Stimulated activated CD4-positive, alpha-beta T cell treated with anti-CD3 and anti-CD28 coated beads, Interleukin-1b, Interleukin-23, amount 100 ng/mL, for 24 hours (primary cell): ENCODE measurements at regions not wholly inside any gene's neighbourhood (a gene's known extent, or its start where the extent isn't known, plus 50 kb on each side); places are given as distances from the start of the nearest gene placed in this dataset.

Experiments
- DNase-seq, 4 experiments: peaks; one replicate each; pipeline ENCODE4 v3.0.0-alpha.2; 2020; ENCODE audit warnings: low read depth in 4 of 4, low spot score in 1 of 4

DNA sequence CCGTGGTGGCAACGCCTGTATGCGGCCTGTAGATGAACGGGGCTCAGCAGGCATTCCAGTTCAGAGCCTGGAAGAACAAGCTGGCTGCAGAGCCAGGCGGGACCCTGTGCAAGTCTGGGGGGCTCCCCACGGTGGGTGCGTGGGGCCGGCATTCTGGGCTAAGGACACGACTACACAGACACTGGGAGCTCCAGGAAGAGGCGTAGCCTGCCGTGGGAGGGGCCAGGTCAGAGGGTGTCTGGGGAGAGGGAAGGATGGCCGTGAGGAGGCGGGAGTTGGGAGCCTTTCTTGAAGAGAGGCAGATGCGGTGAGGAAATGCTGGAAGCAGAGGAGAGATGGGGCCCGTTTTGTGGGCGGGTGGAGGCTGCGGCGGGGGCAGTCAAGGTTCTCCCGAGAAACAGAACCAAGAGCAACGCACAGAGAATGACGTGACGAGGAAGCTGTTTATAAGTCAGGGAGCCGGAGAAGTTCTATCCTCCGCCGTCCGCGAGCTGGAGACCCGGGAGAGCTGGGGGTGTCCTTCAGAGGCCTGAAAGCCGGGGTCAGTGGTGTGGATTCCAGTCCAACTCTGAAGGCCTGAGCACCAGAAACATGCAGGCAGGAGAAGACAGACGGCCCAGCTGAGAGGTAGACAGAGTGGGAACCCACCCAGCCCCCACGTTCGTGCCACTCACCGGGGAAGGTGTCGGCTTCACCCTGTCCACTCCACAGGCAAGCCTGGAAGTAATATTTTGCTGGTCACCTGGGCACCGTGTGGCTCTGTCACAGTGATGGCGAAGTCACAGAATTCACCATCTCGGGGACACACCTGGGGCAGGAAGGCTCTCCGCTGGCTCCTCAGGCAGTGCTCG is 529.6 kb downstream of the BRD1 start:
- no peak for DNase-seq

DNA sequence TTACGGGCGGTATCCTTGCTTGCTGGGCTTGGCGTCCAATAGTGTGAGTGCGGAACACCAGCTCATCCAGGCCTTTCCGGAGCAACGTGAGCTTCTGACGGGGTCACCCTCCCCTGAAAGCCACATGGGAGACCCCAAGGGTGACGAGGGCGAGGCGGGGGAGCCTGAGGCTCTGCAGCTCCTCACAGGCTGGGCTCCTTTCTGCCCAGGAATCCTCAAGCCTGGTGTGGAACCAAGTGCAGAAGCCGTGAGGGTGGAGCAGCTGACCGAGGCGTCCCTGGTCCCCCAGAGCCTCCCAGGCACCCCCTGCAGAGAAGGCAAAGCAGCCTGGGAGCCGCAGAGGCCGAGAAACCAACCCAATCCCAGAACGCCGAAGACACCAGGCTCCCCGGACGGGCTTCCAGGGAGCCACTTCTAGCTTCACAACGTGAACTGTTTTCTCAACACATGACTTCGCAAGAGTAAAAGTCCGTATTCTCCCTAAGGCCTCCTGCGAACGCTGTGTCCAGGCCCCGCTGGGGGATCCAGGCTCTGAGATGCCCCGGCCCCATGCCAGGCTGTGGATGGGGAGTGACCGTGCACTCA is 530.3 kb downstream of the BRD1 start:
- no peak for DNase-seq

DNA sequence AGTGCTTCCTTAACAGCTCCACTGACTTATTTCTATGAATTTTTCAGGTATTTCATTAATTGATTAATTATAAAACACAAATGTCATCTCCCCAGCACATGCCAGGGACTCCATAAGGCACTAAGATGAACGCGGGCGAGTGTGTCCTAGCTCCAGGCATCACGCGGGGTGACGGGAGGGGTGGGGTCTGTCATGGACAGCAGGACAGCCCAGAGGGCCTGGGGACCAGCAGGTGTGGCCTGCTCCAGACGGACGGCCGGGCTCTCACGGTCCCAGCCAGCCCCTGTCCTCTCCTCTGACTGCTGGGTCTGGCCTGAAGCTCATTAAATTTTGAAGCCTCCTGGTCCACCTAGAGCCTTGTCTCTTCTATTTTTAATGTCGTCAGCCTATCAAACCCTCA is 531.1 kb downstream of the BRD1 start:
- DNase-seq, result no peak

DNA sequence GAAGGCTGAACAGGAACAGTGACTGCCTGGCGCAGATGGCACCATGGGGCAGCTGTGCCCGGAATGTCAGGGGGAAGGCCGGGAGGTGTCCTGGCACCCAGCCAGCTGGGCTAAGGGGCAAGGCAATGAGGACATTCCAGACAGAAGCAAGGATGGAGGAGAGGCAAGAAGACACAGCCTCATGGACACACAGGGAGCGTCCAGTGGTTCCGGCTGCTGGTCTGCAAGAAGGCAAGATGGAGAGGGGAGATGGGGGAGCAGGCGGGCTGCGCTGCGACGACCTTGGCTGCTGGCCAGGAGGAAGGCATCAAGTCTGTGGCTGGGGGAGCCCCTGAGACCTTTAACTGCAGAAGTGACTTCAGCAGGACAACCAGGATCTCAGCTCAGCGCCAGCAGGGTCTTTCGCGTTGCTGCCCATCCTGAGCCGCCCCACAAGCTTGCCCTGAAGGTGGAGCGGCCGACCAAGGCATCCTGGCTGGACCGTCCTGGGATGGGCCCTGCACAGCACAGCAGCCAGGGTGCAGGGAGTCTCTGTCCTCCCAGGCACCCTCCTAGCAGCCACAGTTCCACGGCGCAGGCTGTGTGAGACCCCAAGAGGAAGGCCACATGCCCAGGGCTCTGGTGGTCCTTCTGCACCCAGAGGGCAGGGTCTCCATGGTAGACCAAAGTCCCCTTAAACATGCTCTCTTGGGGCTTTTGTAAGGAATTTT is 531.7 kb downstream of the BRD1 start:
- no peak for DNase-seq

DNA sequence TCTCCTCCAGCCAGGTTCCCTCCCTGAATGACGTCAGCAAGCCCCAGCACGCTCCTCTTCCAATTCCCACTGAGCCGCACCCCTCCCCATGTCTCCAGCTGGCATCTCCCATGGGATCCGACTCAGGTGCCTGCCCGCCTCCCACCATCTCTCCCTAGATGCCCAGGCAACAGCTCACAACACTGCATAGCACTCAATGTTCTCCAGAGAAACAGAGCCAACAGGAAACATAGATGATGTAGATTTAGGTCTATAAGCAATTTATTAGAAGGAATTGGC is 532.3 kb downstream of the BRD1 start:
- no peak for DNase-seq

DNA sequence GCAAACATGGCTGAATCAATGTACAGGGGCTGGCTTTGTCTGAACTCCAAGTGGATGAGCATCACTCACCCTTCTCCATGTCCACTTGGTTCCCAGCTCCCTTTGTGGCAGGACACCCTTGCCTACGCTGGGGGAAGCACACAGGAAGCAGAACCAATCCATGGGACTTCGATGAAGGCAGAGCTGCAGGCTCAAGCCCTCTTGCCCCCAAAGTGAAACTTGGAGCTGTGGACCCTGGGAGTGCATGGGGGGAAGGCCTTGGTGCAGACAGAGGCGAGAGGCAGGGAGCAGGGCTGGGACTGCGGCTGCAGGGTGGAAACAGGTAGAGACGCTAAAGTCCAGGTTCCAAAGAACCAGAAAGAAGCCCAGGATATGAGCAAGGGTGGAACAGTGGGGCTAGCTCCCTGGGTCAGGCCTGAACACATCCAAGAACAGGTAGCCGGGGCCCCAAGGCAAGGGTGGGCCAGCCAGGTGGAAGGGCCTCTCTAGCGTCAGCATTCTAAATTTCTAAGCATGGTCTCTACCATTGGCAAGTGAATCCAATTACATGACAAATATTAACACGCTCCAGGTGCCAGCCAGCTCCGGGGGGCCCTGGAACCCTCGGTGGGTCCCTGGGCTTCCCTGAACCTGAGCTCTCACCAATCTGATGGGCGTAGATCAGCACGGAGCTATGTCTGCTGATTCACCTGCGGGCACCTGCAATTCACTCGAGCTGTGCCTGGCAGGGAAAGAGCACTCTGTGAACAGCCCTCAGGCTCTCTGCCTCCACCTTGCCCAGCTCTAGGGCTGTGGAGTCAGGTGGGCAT is 532.8 kb downstream of the BRD1 start:
- DNase-seq, result no peak

DNA sequence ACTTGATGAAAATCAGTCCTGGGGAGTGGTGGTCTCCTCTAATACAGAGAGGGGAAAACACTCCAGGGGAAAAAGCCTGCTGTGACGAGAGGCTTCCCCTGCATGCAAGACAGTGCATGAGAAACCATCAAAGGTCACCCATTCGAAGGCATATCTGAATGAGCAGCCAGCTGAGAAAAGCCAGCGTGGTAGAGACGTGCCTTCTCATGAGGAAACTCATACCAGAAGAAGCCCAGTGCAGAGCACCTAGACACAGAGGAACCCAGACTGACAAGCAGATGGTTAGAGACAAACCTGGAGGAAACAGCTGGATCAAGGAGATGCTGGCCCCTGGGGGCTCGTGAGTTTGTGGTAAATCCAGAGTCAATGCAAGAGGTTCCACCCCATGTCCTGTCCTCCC is 534.8 kb downstream of the BRD1 start:
- no peak for DNase-seq

DNA sequence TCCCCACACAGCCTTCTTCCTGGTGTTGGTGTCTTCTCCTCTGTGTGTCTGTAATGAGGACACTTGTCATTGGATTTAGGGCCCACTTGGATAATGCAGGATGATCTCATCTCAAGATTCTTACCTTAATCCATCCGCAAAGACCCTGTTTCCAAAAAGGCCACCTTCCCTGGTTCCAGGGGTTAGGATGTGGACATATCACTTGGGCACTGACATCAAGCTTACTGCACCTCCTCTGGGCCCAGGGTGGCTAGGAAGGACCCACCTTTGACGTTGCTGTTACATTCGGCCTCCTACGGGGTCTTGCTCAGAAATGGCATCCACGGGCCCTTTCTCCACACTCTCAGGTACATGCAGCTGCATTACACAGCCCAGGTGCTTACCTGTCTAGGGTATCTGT is 535.9 kb downstream of the BRD1 start:
- DNase-seq, result no peak

DNA sequence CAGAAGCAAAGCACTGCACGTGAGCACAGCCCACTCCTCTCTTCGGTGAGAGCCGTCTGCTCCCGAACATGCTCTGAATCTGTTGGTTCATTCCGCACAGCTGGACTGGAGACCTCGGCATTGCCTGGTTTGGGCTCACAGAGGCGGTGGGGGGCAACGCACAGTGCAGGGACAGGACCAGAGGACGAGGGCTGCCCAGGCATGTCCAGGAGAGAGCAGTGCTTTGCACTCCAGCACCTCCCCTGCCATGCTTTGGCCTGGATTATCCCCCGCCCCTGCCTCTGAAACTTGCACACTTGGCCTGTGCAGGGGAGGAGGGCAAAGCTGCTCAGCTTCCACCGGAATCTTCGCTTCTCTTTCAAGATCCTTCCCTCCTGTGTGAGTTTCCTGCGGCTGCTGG is 536.5 kb downstream of the BRD1 start:
- DNase-seq, result no peak

DNA sequence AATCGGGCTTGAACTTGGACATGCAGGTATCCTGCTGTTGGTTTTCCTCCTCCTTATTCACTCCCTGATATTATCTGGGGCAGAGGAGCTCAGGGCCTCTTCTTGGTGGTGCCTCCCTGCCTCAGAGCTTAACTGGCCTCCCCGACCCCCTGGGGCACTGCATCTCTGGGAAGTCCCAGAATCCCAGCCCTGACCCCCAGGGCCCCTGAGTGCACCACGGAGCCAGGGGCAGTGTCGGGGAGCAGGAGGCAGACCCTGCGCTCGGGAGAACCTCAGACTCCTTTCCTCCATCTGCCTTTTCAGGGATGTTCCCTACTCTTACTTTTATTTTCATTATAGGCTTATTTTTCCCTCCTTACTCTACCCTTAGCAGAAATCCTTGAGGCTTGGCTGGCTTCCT is 537.0 kb downstream of the BRD1 start:
- no peak for DNase-seq

DNA sequence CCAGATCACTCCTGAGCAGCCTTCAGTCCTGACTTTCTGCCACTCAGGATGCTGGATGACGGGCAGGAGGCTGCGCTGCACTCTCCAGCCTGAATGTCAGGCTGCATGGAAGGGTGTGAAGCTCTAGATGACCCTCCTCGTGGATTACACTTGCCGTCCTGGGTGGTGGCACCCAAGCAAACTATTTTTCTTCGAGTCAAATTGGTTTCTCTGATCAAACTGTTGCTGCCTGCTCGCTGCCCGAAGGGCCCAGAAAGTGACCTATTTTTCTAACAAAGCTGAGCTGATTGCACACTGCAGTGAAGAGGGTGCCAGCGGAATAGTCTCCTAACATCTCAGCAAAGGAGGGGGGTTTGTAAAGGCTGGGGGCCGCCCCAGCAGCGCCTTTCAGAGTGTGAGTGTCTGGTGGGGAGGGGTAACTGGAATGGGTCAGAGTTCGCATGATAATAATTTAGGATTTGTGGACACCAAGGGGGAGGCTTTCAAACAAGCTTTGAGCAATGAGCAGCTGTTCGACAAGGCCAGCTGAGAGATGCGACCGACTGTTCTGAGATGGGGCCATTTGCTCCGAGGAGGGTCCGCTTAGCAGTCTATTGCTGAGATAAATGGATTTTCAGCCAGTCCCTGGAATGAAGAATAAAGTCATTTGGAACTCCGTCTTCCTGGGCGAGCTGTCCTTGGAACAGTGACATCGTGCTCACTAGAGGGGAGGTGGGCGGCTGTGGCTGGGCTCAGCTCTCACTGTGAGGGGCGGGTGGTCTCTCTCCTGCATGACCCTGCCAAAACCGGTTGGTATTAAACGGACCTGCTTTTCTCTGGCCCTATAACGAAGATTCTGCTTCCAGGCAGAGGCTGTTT is 537.6 kb downstream of the BRD1 start:
- DNase-seq, result no peak

DNA sequence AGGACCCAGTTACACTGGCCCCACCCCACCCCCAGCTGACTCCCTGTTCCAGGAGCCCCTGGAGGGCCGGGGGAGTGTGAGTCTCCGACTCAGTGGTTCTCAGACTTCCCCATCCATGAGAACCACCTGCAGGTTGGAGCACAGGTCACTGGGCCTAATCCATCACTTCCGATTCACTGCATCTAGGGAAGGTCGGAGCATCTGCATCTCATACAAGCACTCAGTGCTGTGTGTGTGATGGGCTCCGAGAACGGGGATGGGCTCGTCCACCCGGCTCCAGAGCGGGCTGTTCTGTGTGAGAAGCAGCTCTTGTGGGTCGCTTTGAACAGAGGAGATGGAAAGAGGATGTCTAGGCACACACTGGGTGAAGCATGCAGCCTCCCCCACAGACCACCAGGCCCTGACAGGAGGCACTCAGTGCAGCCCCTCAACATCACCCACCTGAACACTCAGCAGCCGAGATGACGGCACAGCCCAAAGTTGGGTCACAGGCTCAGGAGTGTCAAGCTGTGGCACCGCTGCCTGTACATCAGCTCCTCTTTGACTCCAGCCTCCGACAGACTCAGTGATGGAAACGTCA is 541.4 kb downstream of the BRD1 start:
- no peak for DNase-seq

DNA sequence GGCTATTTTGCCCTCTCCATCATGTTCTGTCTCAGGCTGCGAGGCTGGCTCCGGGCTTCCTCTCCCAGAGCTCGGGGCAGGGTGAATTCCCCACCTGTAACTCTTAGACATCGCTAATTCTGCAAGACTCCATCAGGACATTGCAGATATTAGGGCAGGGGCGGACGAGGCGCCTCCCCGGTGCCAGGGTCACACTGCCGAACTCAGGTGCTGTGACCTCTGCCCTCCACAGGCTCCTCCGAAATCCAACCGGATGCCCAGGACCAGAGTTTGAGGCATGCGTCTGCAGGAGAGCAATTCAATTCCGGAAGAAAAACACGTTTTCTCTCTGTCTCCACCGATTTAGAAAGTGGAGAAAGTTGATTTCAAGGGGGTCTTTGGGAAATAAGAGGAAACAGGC is 542.7 kb downstream of the BRD1 start:
- no peak for DNase-seq

DNA sequence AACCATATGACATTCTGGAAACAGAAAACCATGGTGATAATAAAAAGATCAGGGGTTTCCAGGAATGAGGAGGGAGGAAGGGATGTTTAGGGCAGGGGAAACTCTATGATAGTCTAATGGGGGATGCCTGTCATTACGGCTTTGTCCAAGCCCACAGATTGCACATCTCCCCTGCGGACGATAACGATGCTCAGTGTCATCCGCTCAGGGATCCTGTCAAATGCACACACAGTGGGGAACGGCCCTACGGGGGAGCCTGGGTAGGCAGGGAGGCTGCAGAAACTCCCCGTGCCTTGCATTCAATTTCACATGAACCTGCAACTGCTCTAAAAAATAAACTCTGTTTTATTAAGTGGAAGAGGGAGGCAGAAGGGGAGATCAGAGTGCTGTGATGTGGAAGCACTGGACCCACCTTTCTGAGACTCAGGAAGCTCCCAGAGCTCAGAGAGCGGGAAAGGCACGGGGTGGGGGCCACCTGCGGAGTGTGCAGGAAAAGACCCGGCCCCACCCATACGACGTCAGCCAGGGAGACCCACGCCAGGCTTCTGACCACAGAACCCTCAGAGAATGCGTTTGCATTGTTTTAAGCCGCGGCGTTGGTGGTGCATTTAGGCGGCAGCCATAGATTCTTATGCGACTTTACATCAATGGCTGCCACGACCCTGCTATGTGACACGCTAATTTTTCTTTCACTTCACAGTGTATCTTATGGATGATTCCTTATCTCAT is 543.5 kb downstream of the BRD1 start:
- no peak for DNase-seq

DNA sequence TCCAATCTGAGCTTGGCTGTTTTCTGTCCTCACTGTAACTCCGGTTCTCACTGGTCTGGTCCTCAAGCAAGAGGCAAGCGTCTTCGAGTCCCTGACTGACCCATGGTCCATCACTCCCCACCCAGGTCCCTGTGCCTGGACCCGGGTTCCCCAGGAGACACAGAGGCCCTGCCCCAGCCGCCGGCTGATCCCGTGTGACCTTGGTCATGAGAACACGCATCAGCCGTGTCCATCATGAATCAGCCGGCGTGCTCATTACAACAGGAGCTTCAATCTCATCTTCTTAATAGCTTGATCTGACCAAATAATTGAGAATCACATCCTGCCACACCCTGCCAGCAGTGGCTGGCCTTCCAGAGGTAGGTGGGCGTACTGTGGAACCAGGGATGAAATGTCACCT is 545.1 kb downstream of the BRD1 start:
- DNase-seq, result no peak

DNA sequence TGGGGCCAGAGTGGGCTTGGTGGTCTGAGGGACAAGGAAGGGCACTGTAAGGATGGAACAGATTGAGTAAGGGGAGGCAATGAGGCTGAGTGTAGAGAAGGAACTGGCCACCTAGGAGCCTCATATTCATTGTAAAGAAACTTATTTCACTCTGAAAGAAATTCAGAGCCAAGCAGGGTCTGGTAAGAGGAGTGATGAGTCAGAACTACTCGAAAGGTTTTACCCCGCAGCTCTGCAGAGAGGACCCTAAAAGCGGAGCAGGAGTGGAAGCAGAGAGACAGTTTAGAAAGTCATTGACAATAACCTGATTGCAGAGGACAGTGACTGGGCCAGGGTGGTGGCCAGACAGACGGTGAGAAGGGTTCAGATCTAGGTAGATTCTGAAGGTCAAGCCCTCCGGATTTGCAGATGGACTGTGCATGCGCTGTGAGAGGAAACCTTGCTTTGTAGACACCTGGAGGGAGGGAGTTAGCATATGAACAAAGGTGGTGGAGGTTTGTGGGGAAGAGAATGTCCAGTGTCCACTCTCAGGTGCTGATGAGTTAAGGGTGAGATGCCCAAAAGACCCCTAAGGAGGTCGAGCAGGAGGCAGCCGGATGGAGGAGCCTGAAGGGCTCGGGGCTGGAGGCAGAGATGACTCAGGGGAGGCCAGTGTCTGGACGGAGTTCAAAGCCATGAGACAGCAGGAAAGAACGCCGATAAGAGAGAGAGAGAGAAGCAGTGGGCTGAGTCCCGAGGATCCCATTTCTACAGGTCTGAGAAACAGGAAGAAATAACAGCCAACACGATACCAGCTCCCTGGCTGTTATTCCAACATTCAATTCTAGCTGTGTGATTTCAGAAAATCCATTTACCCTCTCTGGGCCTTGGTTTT is 546.0 kb downstream of the BRD1 start:
- no peak for DNase-seq

DNA sequence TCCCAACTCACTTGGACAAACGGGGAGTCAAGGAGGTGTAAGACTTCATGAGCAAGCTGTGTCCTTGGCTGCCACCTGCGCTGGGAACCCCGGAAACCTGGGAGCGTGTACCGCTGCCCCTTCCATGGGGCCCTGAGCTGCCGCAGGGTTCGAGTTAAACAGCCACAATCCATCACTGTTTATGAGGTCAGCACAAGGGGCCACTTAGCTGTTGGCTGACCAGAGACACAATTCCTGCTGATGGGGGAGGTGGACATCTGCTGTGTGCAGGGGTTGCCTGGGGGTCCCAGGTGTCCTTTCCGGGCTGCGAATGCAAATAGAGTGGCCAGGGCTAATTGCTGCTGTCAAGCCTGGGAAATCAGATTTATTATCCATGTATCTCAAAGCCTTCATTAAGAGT is 549.3 kb downstream of the BRD1 start:
- DNase-seq, result no peak

DNA sequence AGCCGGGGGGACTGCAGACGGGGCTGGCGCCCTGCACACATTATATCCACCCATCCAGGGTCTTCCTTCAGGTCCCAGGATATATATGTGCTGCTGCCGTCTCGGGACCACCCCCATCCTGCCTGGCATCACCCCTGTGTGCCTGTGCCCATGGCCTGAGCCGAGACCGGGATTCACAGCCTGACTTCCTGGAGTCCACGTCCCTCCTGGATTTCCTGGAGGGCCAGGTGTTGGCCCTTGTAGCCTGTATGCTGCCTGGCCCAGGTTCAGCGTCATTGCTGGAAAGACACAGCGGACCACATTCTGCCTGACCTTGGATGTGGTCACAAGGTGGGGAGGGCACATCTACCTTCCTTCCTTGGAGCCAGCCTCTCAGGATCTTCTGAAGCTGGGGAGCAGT is 551.1 kb downstream of the BRD1 start:
- no peak for DNase-seq
